Cerebellar nuclear complex (tissue), 1 donor: ENCODE measurements at regions not wholly inside any gene's neighbourhood (a gene's known extent, or its start where the extent isn't known, plus 50 kb on each side); places are given as distances from the start of the nearest gene placed in this dataset.

ENCODE experiments used
- DNase-seq, 2 experiments: peaks; one replicate each; lab custom pipeline; 2025; lab: John Stamatoyannopoulos, UW

- DNase-seq = no peak
Measured at GRCh38 chr2:207236156-207236935, 70.6 kb upstream of the KLF7 start.

GRCh38 chr2:207238831-207239701, 73.3 kb upstream of the KLF7 start:
- no peak for DNase-seq

GRCh38 chr2:207239754-207240494, 74.2 kb upstream of the KLF7 start:
- DNase-seq = no peak

GRCh38 chr2:207240649-207241048, 74.9 kb upstream of the KLF7 start:
- no peak for DNase-seq

- no peak for DNase-seq
Measured at GRCh38 chr2:207241198-207241597, 75.5 kb upstream of the KLF7 start.

GRCh38 chr2:207243601-207244000, 77.9 kb upstream of the KLF7 start:
- DNase-seq = no peak

GRCh38 chr2:207244971-207245925, 79.5 kb upstream of the KLF7 start:
- DNase-seq = no peak

GRCh38 chr2:207248702-207249377, 83.1 kb upstream of the KLF7 start:
- no peak for DNase-seq

- no peak for DNase-seq
Measured at GRCh38 chr2:207251022-207251421, 85.3 kb upstream of the KLF7 start.

- no peak for DNase-seq
Measured at GRCh38 chr2:207251573-207252192, 85.9 kb upstream of the KLF7 start.

- no peak for DNase-seq
Measured at GRCh38 chr2:207252416-207252815, 86.7 kb upstream of the KLF7 start.

- no peak for DNase-seq
Measured at GRCh38 chr2:207252979-207253645, 87.4 kb upstream of the KLF7 start.

GRCh38 chr2:207253666-207254345, 88.1 kb upstream of the KLF7 start:
- DNase-seq = no peak

GRCh38 chr2:207254591-207255464, 89.1 kb upstream of the KLF7 start:
- DNase-seq = no peak

GRCh38 chr2:207255565-207256470, 90.1 kb upstream of the KLF7 start:
- no peak for DNase-seq

GRCh38 chr2:207256476-207257207, 90.9 kb upstream of the KLF7 start:
- DNase-seq = no peak
